HG03135 (cell line): ENCODE measurements at regions not wholly inside any gene's neighbourhood (a gene's known extent, or its start where the extent isn't known, plus 50 kb on each side); places are given as distances from the start of the nearest gene placed in this dataset.

Experiments used
- ATAC-seq: cut with Tn5 transposase; IDR thresholded peaks from one replicate; pipeline ENCODE4 v1.9.1; 2021; ENCODE audit warnings: mild to moderate bottlenecking, moderate library complexity; ENCODE audit not compliant: unreplicated experiment

- ATAC-seq = no peak
Observed at GRCh38 chr6:133818320-133818719, 70.6 kb upstream of the TCF21 start.

DNA sequence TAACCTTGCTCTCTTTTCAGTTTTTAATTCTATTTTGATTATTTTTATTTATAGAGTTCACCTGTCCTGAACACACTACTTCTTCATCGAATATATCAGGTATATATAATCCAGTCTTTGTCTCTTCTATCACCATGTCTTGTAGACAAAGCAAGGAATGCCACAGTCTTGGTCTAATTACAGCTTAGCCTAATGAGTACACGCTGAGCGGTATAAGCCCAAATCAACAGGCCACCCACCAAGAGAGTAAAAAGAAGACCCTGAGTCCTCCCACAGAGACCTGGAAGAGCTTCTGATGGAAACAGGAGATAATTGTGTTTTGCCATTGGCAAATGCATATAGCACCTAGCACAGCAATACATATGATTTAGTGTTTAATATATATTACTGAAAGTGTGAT lies 68.7 kb upstream of the TCF21 start:
- no peak for ATAC-seq

DNA sequence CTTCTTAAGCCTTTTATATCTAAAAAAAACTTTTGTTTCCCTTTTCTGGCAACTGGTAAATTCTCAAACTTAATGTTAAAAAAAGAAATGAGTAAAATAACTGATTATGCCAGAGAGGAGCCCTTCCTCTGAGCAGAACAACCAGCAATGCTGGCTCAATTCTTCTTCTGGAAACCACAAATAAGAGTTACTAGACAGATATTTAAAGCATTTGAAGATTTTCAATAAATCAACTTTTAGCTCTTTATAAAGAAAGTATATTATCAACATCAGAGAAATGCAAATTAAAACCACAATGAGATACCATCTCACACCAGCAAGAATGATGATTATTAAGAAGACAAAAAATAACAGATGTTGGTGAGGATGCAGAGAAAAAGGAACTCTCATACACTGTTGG lies 61.1 kb upstream of the TCF21 start:
- no peak for ATAC-seq

GRCh38 chr6:133833949-133834359 lies 55.0 kb upstream of the TCF21 start:
- no peak for ATAC-seq

DNA sequence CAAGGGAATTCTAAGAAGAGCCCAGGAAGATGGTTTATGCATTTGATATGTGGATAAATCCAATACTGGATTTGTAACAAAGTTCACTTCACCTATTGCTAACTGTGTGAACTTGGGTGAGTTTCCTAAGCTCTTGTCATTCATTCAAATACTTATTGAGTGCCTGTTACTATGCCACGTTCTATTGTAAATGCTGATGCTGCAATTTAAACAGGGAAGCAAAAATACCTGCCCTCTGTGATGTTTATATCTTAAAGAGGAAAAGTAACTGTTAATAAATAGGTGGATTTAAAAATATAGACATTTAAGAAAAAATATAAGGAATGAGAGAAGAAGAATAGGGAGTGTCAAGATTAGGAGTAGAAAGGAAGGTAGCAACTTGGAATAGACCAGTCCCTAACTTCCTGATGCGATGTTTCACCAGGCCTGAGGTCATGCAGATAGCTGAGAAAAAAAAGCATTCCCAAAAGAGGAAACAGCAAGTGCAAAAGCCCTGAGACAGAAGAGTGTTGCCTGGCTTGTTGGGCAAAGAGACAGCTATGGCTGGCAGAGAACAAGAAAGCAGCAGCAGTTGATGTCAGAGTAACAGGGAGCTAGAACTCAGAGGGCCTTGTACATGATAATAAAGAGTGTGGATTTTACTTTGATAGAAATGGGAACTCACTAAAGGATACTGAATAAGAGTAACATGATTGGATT lies 54.3 kb upstream of the TCF21 start:
- ATAC-seq = no peak

- ATAC-seq = no peak
Observed at GRCh38 chr6:133835901-133836300, 53.0 kb upstream of the TCF21 start.

- no peak for ATAC-seq
Observed at GRCh38 chr6:133837801-133838349, 51.0 kb upstream of the TCF21 start.
